ENCODE measurements at regions not wholly inside any gene's neighbourhood (a gene's known extent, or its start where the extent isn't known, plus 50 kb on each side); places are given as distances from the start of the nearest gene placed in this dataset.

DNA sequence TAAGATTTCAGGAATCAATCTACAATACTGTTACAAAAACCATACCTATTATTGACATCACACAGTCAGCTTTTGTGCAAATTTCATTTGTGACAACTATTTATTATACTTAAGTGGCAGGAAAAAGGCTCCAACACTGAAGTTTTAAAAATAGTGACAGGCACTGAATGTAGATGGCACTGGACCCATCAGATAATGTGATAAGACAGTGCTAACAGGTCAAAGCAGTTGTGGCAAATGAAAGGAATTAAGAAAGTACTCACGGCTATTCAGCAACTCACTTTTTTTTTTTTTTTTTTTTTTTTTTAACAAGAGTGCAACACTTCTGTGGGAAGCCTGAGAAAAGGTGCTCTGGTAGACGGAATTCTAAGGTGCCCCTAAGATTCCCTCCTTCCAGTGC is 115.0 kb upstream of the MEF2C start:
- TF ChIP-seq, protein P1, sequence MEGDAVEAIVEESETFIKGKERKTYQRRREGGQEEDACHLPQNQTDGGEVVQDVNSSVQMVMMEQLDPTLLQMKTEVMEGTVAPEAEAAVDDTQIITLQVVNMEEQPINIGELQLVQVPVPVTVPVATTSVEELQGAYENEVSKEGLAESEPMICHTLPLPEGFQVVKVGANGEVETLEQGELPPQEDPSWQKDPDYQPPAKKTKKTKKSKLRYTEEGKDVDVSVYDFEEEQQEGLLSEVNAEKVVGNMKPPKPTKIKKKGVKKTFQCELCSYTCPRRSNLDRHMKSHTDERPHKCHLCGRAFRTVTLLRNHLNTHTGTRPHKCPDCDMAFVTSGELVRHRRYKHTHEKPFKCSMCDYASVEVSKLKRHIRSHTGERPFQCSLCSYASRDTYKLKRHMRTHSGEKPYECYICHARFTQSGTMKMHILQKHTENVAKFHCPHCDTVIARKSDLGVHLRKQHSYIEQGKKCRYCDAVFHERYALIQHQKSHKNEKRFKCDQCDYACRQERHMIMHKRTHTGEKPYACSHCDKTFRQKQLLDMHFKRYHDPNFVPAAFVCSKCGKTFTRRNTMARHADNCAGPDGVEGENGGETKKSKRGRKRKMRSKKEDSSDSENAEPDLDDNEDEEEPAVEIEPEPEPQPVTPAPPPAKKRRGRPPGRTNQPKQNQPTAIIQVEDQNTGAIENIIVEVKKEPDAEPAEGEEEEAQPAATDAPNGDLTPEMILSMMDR (IDR thresholded peaks at IDR 0.05), result no peak
- Histone ChIP-seq H3K4me1 (no peaks in the 10 kb centered on the region), H3K4me3 (ENCODE audit: low read depth, low read length) (no peak overlapping the region)

GRCh38 chr5:88984040-88984439 is 101.1 kb upstream of the MEF2C start:
- TF ChIP-seq, protein P1 (IDR thresholded peaks at IDR 0.05), result no peak
- Histone ChIP-seq H3K9me3 (ENCODE audit: control insufficient read depth, low read length) (no peaks in the 10 kb centered on the region), H3K4me2 (ENCODE audit: low read length) (no peak overlapping the region), H3K79me2 (no peaks in the 10 kb centered on the region), H3K27ac (no peak overlapping the region), H3K4me1 (no peaks in the 10 kb centered on the region), H3K36me3 (ENCODE audit: control insufficient read depth, insufficient read depth, low read length) (no peaks in the 10 kb centered on the region), H3K27me3 (ENCODE audit: control insufficient read depth, insufficient read depth, low read length) (no peaks in the 10 kb centered on the region), H2AFZ (no peak overlapping the region), H3K9ac (no peak overlapping the region), H3K4me3 (ENCODE audit: low read depth, low read length) (no peak overlapping the region)

More for the DNA sequence above, 115.0 kb upstream of the MEF2C start:
- H3K9ac ChIP-seq, result no peak overlapping the region
- no peaks in the 10 kb centered on the region for H3K27me3 ChIP-seq (ENCODE audit: control insufficient read depth, insufficient read depth, low read length)
- H3K79me2 ChIP-seq, result no peaks in the 10 kb centered on the region
- no peak overlapping the region for H3K4me2 ChIP-seq (ENCODE audit: low read length)
- no peak overlapping the region for H3K27ac ChIP-seq
- no peak overlapping the region for H2AFZ ChIP-seq
- H3K9me3 ChIP-seq (ENCODE audit: control insufficient read depth, low read length), result no peaks in the 10 kb centered on the region
- H3K36me3 ChIP-seq (ENCODE audit: control insufficient read depth, insufficient read depth, low read length), result no peaks in the 10 kb centered on the region

DNA sequence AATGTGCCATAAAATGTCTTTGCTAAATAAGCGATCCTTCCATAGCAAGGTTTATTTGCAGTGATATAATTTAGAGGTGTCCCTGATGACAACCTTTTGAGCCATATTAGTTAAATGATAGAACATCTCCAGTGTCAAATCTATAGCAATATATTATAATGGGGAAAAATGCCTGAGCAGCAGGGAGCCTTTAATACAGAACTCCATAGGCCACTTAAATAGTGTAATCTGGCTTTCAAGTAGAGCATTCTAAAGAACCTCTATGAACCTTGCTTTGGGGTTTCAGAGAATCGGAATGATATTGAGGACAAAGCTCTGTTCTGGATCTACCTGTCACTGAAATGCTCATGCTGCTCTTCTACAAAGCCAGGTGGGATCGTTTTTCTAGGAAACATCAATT is 96.7 kb upstream of the MEF2C start:
- Histone ChIP-seq H3K79me2 (no peaks in the 10 kb centered on the region), H3K4me1 (no peaks in the 10 kb centered on the region), H2AFZ (no peak overlapping the region), H3K9ac (no peak overlapping the region), H3K9me3 (ENCODE audit: control insufficient read depth, low read length) (no peaks in the 10 kb centered on the region), H3K27ac (no peak overlapping the region), H3K4me2 (ENCODE audit: low read length) (no peak overlapping the region), H3K27me3 (ENCODE audit: control insufficient read depth, insufficient read depth, low read length) (no peaks in the 10 kb centered on the region), H3K36me3 (ENCODE audit: control insufficient read depth, insufficient read depth, low read length) (no peaks in the 10 kb centered on the region), H3K4me3 (ENCODE audit: low read depth, low read length) (no peak overlapping the region)
- TF ChIP-seq, protein P1 (IDR thresholded peaks at IDR 0.05), result no peak

- Histone ChIP-seq H3K4me1 (no peaks in the 10 kb centered on the region), H3K27me3 (ENCODE audit: control insufficient read depth, insufficient read depth, low read length) (no peaks in the 10 kb centered on the region), H3K9me3 (ENCODE audit: control insufficient read depth, low read length) (no peaks in the 10 kb centered on the region), H3K4me3 (ENCODE audit: low read depth, low read length) (no peak overlapping the region), H3K36me3 (ENCODE audit: control insufficient read depth, insufficient read depth, low read length) (no peaks in the 10 kb centered on the region), H3K4me2 (ENCODE audit: low read length) (no peak overlapping the region), H2AFZ (no peak overlapping the region), H3K9ac (no peak overlapping the region), H3K27ac (no peak overlapping the region), H3K79me2 (no peaks in the 10 kb centered on the region)
- TF ChIP-seq, protein P1 (IDR thresholded peaks at IDR 0.05), result no peak
Measured at GRCh38 chr5:88979244-88979643, 96.3 kb upstream of the MEF2C start.

GRCh38 chr5:88976914-88977313 is 93.9 kb upstream of the MEF2C start:
- no peaks in the 10 kb centered on the region for H3K9me3 ChIP-seq (ENCODE audit: control insufficient read depth, low read length)
- TF ChIP-seq, protein P1 (IDR thresholded peaks at IDR 0.05), result no peak

More at GRCh38 chr5:88976914-88977313, 93.9 kb upstream of the MEF2C start:
- Histone ChIP-seq H2AFZ (no peak overlapping the region), H3K9ac (no peak overlapping the region), H3K36me3 (ENCODE audit: control insufficient read depth, insufficient read depth, low read length) (no peaks in the 10 kb centered on the region), H3K27ac (no peak overlapping the region), H3K4me3 (ENCODE audit: low read depth, low read length) (no peak overlapping the region), H3K27me3 (ENCODE audit: control insufficient read depth, insufficient read depth, low read length) (no peaks in the 10 kb centered on the region), H3K4me2 (ENCODE audit: low read length) (no peak overlapping the region), H3K4me1 (no peaks in the 10 kb centered on the region), H3K79me2 (no peaks in the 10 kb centered on the region)

Data from parathyroid adenoma (tissue), 2 donors.